Kidney glomerular epithelial cell (primary cell): ENCODE measurements at regions not wholly inside any gene's neighbourhood (a gene's known extent, or its start where the extent isn't known, plus 50 kb on each side); places are given as distances from the start of the nearest gene placed in this dataset.

ENCODE experiments used
- DNase-seq: peaks from one replicate; lab custom pipeline; 2025; lab: John Stamatoyannopoulos, UW

DNA sequence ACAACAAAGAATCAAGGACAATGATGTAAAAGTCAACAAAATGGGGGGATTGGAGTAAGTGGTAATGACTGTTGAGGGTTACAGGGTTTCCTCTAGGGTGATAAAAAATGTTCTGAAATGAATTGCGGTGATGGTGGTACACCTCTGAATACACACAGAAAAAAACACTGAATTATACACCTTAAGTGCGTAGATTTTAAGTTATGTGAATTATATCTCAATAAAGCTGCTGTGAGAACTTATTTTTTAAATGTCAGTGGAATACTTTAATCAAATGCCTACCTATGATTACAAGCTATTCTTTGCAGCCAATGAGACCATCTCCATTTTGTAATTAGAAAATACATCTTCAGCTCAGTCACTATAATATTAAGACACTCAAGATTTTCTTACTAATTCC, 53.5 kb downstream of the ZNF608 start:
- DNase-seq: no peak

DNA sequence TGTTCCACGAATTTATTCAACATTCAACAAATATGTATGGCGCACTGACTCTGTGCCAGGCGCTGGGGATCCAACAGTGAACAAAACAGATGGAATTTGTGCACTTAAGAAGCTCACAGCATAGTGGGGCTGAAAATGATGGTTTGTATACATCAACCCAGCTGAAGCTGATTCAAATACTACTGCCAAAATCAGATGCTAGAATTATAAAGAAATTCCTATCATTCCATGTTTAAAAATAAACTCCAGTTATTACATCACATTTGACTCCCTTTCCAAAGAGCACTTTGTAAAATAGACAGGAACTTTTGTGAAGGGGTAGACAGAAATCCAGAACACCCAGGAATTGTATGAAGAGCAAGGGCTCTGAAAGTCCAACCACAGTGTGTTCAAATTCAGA, 54.1 kb downstream of the ZNF608 start:
- DNase-seq: no peak

DNA sequence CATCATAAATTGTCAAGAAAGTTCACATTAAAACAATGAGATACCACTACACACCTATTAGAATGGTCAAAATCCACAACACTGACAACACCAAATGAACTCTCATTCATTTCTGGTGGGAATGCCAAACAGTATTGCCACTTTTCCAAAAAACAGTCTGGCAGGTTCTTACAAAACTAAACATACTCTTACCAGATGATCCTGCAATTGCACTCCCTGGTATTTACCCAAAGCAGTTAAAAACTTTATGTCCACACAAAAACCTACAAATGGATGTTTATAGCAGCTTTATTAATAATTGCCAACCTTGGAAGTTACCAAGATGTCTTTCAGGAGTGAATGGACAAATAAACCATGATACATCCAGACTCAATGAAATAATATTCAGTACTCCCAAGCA, 56.8 kb downstream of the ZNF608 start:
- DNase-seq: no peak

DNA sequence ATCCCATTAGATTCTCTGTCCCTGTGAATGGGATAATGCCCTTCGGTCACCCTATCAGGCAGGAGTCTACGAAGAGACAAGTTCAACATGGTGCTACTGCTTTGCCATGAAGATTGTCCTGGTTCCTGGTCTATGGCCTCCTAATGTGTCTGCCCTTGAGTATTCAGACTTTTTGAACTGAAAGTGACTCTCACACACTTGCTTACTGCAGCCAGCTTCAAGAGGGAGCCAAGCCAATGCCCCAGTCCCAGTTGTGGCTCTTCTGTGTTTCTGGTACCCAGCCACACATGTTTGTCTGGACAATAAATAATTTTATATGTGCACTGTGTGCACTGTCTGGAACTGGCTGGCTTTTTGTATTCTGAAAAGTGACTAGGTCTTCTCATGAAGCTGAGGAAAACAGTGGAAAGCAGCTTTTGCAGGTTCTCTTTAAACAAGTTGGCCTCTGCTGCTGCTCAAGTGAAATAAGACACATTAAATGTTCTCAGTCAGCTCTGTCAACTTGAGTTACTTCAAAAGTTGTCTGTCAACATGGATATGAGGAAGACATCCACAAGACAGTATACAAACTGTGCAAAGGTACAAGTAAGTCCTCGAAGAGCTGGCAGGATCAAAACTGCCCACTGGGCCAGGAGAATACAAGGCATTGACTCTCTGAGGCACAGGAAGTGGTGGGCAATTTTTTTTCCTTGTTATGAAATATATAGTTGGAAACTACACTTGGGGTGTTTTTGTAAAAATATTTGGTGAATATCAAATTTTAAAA, 60.0 kb downstream of the ZNF608 start:
- no peak for DNase-seq

DNA sequence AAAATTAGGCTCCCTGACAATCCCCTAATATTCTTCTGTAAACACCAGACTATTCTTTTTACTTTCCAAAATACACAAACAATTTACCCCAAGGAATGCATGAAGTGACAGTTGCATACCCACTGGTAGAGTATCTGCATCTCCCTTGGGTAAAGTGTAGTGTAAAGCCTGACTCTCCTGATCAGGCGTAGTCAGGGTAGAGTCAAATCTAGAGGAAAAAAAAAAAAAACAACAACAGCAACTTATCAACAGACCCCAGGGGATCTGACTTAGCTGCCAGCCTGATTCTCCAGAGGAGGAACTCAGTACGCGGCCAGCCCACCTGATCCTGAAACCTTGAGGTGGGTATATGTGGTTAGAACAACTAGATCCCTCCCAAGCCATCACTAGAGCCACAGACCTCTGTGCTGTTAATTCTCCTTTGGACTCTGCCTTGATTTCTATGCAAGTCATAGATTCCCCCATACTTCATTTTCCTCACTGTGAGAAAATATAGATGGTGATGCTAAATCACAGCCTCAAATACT, 61.0 kb downstream of the ZNF608 start:
- no peak for DNase-seq

DNA sequence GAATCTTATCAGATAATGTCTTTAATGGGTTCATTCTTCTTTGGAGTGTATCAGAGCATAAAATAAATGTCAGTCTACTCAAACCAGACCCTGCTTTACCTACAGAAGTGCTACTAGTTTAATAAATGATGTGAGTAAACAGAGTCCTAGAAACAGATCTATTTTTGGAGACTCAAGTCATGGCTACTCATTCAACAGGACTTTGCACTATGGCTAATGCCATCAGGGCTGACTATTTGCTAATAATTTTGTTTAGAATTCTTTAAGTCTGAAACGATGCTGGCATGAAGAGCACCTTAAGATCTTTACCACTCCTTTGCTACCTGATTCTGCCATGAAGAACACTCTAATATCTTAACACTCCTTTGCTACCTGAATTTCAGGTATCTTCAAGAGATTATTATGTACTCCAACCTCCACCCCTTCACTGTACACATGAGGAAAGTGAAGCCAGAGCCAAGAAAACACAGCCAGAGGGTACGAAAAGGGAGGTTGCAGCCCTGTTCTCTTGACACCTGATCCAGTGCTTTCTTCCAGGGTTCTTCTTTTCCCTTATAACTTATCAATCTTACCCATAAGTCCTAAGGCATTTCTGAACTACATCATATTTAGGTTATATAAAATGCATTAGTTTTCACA, 62.4 kb downstream of the ZNF608 start:
- no peak for DNase-seq

DNA sequence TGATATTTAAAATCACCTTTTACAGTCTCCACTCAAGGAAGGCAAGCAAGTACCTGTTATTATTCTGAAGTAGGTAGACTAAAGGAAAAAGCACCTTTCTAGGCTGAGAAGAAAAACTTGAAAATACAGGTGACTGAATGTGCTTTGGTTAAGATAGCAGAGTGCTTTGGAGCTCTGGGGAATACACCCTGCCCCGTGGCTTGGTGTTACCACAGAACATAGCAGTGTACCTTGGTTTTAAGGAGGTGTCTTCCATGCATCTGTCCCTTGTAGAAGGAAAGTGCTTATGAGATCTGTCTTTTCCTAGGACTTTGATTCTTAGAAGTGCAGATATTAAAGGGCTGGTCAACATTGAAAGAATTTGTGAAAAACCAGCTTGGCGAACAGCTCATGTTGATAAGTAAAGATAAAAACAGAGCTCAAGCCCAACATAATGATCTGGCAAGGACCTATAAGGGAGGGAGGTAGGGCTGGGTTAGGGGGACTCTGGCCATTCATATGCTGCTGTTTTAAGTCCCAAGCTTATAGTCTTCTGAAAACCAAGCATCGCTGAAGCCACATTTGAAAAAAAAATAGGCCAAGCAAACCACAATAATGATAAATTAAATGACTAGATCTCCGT, 66.8 kb downstream of the ZNF608 start:
- no peak for DNase-seq

DNA sequence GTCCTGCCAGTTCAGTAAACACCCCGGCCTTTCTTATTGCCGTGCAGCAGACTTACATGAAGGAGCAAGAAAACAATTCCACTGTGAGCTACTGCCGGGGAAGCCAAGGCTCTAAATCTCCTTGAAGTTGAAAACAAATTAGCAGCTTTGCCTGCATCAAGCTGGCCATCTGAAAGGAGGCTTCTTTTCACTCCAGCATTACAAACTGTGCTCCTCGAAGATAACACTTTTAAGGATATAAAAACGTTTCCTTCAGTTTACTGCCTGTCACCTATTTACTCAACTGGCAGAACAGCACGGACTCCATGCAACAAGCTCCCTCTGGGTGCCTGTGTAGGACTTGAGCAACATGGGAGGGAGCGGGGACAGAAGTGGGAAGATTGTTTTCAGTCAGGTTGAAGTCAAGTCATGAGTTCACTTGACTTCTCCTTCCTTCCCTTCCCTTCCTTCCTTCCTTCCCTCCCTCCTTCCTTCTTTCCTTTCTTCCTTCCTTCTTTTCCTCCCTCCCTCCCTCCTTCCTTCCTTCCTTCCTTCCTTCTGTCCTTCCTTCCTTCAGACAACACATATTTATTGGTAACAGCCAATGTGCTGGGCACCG, 67.4 kb downstream of the ZNF608 start:
- DNase-seq: no peak

DNA sequence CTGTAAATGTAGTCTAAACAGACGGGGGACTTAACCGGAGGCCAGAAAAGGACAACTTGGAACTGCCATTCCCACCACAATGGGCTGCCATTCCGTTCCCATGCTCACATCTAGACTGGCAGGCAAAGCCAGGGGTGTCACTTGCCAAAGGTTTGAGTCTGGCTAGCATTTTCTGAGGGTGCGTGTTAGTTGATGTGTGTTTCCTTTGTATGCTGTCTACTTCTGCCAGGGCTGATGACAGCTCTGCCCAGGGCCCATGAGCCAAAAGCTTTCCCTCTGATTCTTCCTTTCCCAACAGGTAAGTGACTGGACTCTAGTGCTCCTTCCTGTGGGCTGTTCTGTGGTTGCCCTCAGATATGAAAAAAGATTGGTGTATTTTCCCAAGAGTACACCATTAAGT, 68.0 kb downstream of the ZNF608 start:
- no peak for DNase-seq

DNA sequence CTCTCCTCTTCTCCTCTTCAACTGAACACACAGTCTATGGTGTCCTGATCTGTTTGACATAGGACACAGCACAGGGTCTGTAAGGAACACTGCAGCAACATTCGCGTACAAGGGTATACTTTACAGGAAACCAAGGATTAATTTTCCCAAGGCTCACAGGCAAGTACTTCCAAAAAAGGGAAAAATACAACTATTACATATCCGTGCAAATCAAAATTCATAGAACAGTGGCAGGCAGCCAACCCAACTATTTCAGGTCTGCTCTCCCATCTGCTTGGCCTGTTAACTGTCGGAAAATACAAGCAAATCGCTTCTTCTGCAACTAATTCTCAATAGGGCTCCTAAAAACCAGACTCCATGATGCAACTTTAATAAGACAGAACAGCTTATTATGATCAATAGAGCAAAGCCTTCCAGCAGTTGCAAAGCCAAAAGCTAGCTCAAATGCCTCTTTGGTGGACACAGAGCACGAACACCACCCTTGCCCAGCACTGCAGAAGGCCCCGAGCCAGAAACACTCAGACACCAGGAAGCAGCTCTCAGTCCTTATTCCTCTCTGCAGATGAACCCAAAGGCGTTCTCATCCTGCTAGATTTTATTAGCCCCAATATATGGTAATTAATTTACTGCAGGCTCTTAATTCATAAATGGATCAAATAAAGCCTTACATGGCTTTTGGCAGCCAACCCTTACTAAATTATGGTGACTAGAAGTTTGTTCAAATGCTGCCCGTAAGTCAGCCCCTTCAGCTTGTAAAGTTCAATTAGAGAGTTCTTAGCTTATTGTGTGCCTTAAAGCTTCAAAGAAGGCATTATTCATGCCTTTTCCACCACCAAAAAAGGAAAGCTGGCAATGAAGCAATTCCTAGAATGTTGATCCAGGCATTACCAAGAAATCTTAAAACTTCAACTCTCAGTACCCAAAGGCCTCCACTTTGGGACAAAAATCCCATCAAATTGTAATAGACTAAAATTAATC, 68.8 kb downstream of the ZNF608 start:
- DNase-seq: no peak

DNA sequence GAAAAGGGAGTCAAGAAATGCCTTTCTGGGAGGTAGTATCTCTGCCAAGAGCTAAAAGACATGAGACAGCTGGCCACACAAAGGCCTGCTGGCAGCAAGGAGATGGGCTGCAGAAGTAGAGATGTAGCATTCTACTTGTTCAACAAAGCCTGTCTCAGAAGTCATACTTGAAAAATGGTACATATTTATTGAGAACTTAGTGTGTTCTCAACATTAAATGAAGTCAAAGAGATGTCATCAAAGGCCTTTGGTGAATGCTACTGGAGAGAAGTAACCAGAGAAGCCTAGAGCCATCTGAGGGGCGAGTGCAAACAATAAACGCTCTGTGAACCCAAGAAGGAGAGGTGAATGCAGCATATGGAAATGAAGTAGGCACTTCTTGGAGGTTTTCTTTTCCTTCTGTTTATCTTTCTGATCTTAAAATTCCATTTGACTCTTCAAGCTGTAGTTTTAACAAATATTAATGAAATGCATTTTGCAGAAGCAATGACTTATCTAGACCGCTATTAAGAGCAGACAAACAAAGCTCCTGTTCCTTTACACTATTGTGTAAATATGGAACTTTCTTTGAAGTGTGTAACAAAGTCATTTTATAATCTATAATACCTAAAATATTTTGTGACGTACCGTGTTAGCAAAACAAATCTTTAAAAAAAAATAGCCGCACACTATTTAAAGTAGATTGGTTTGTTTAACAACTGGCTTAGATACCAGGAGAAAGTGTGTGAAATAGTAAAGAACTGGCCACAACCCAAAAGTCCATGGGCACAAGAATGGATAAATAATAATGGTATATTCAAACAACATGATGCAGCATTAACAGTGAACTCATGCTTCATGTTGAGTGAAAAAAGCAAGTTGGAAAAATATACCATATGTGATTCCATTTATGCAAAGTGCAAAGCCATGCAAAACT, 70.2 kb downstream of the ZNF608 start:
- no peak for DNase-seq

DNA sequence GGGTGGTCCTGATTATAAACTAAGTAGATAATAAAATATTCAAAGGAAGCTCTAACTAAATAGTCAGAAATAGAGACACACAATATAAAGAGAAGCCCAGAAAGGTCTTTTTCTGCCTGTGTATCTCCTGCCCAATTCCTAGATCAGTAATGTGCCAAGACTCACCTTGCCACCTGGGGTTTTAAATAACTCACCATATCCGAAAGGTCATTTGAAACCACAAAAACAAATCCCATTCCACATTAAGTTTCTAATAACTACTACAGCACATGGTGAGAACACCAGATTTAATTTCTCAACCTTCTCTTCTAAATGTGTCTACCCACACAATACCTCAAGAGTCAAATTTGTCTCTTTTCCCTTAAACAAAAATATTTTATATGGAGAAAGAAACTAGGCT, 75.2 kb downstream of the ZNF608 start:
- no peak for DNase-seq

DNA sequence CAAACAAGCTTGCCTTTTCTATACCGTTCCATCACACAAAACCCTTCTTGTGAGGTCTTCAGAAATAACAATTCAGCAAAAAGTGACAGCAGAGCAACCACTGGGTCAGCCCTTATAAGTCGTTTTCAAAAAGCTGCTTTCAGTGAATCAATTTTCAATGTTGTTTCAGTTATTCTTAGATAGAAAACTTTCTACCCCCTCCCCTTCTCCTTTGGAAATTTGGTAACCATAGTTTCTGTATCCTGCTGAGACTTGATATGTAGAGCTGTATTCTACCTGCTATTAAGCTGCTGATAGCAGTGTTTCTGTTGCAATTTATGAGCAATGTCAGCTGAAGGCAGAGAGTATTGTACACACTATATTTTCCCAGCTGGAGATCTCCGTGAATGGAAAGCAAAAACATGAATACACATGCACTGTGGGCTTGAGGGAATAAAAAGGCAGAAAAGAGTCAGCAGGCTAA, 75.7 kb downstream of the ZNF608 start:
- DNase-seq: no peak

DNA sequence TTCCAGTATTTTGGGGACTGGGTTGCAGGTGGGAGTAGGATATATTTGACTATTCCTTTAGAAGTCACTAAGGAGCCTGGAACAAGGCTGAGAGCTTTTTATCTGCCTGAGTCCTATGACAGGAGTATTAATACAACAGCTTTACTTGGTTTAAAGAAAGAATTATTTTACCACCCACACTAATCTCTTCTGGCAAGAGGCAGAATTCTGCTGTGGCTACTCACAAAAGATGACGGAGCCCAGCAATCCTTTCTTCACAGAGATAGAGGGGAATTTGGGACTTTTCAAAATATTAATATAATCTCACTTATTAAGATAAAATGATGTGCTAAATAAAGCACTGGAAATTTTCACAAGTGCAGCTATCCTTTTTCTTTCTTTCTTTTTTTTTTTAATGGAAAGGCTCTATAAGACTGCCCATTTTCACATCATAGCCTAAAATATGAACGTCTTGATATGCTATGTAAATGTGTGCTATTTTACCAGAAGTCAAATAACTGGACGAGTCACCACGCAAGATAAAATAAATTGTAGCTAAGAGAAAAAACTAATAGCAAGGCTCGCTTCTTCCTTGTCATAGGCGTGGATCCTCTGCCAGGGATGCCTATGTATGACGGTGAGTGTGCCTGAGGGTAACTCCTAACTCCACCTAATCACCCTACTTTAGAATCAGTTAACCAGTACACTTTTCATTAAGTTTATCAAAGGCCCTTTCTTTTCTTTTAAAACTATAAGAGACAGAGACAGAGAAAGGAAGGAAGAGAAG, 76.3 kb downstream of the ZNF608 start:
- no peak for DNase-seq

DNA sequence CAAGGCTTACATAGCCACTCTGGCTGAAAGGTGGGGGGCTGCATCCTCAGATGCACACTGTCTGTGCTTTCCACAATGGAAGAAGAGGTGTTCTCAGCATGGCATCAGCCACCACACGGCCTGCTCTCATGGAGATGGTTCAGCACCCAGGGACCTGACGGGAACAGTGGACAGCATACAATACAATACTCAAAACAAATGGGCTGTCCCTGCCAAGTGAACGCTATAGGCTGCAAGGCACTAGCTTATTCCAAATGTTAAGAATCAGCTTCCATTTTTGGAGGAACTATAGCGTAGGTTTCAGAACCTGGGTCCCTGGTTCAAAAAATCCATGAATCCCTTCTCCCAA, 77.2 kb downstream of the ZNF608 start:
- no peak for DNase-seq

DNA sequence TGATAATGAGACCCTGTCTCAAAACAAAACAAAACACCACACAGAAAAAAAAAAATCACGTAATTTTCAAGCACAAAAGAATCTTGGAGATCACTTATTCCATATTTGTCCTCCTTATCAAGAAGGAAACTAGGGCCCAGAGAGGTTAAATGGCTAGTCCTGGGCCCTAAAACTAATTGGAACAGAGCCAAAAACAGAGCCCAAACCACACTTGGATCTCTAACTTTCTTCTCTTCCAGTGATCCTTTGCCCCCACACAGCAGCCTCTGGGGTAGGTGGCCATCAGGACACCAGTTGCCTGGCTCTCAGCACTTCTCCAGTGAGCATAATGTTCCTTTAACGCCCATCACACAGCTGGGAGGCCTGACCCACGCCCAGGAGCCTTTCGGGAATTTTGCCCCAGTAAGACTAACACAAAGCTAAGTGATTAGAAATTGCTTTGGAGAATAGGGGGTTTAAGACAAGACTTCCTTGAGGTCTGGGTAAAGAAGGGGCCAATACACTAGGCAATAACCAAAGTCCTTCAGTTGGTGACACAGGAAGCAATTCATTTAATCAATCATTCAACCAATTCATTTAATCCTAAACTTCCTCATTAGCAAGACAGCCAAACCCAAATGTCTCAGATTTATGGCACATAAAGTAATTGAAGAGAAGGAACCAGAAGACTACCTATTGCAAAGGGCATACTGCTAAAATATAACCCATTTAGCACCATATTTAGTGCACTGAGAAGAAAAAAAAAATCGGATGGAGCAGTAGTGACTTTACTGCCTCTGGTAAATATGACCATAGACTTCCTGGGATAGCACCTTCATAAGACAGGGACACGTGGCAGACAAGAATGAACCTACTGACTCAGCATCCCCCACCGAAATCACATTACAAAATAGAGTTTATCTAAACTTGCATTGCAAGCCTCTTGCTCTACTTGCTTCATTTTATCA, 77.8 kb downstream of the ZNF608 start:
- DNase-seq: no peak

DNA sequence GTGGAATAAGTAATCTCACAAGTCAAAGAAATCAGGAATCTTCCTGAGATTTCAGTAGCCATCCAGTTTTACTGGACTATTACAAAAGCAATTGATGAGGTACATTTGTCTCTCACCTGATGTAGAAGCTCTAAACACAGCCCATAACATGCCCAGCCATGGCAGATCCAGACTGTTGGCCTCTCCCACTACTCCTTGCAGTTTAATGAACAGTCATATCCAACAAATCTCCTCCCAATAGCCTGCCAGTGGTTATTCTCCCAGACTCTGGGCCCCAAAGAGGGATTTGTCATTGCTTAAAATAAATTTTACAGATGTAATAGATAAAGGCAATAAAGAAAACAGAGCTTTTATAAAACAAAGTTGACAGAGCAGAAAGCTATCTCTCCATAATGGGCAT, 80.8 kb downstream of the ZNF608 start:
- DNase-seq: no peak

DNA sequence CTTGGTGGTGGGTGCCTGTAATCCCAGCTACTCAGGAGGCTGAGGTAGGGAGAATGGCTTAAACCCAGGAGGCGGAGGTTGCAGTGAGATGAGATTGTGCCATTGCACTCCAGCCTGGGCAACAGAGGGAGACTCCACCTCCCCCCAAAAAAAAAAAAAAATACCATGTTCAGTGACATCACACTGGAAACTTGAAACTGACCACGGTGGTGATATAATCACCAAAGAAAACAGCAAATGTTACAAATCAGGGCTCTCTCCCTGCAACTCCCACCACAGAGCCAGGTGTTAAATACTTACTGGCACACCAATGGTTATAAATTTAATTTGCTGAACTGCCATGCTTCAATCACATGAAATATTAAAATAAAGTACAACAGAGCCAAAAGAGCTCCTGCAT, 81.4 kb downstream of the ZNF608 start:
- DNase-seq: no peak

DNA sequence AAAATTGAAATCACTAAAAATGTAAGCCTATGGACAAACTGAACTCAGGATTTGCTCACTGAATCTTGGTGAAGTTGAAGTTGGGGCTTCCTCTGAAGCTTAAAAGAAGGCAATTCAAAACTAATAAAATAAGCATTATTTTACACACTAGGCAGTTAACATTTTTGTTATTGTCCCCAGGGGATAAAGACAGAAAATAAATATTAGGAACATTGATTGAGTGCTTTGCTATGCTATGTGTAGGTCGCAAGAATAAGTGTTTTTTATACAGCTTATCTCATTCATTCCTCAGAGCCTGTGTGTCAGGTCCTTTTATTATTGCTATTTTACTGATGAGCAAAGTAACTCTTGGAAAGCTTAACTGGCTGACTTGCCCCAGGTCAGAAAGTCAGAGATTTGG, 82.2 kb downstream of the ZNF608 start:
- DNase-seq: no peak
